GM23248 (cell line): ENCODE measurements at regions not wholly inside any gene's neighbourhood (a gene's known extent, or its start where the extent isn't known, plus 50 kb on each side); places are given as distances from the start of the nearest gene placed in this dataset.

Experiments used
- DNase-seq: peaks from one replicate; pipeline ENCODE4 v3.0.0-alpha.2; 2015
- H2AFZ ChIP-seq: fragments of 200-600 bp; sonication (generic); 2 replicates; pipeline ENCODE4 v1.6.1; 2016; ENCODE audit warnings: antibody characterized with exemption
- H3F3A ChIP-seq: fragments of 200-600 bp; sonication (generic); 2 replicates; pipeline ENCODE4 v1.6.1; 2016; ENCODE audit warnings: mild to moderate bottlenecking, antibody characterized with exemption, mixed run types; ENCODE audit not compliant: insufficient read depth
- H3K27ac ChIP-seq: fragments of 200-600 bp; sonication (generic); 2 replicates; pipeline ENCODE4 v1.5.1; 2016; ENCODE audit warnings: mild to moderate bottlenecking
- H3K27me3 ChIP-seq: fragments of 200-600 bp; sonication (generic); replicated peaks from 2 replicates; pipeline ENCODE4 v1.6.1; 2016; ENCODE audit warnings: mild to moderate bottlenecking; ENCODE audit not compliant: insufficient read depth
- H3K36me3 ChIP-seq: fragments of 200-600 bp; sonication (generic); 2 replicates; pipeline ENCODE4 v1.6.1; 2016; ENCODE audit warnings: low read depth, mild to moderate bottlenecking
- H3K4me1 ChIP-seq: fragments of 200-600 bp; sonication (generic); 2 replicates; pipeline ENCODE4 v1.6.1; 2016; ENCODE audit warnings: mild to moderate bottlenecking; ENCODE audit not compliant: insufficient read depth
- H3K4me2 ChIP-seq: fragments of 200-600 bp; sonication (generic); one replicate; pipeline ENCODE4 v1.6.1; 2016; ENCODE audit warnings: mild to moderate bottlenecking; ENCODE audit not compliant: unreplicated experiment
- H3K4me3 ChIP-seq: fragments of 200-600 bp; sonication (generic); 2 replicates; pipeline ENCODE4 v1.5.1; 2016; ENCODE audit warnings: mild to moderate bottlenecking
- H3K79me2 ChIP-seq: fragments of 200-600 bp; sonication (generic); 2 replicates; pipeline ENCODE4 v1.6.1; 2016; ENCODE audit warnings: mild to moderate bottlenecking; ENCODE audit not compliant: insufficient read depth
- H3K9ac ChIP-seq: fragments of 200-600 bp; sonication (generic); 2 replicates; pipeline ENCODE4 v1.6.1; 2016; ENCODE audit warnings: mild to moderate bottlenecking
- H3K9me2 ChIP-seq: fragments of 200-600 bp; sonication (generic); 2 replicates; pipeline ENCODE4 v1.6.1; 2016; ENCODE audit warnings: mixed run types, mild to moderate bottlenecking, moderate library complexity; ENCODE audit not compliant: insufficient read depth
- H3K9me3 ChIP-seq: fragments of 200-600 bp; sonication (generic); one replicate; pipeline ENCODE4 v1.6.1; 2017; ENCODE audit warnings: low read depth
- H4K20me1 ChIP-seq: fragments of 200-600 bp; sonication (generic); 2 replicates; pipeline ENCODE4 v1.6.0; 2016; ENCODE audit not compliant: insufficient read depth
- EZH2 ChIP-seq: fragments of 200-600 bp; sonication (generic); IDR thresholded peaks from 2 replicates; pipeline ENCODE4 v1.6.1; 2018; ENCODE audit warnings: antibody characterized with exemption, mild to moderate bottlenecking; ENCODE audit not compliant: insufficient read depth, poor library complexity, severe bottlenecking
- EZH2phosphoT487 ChIP-seq: fragments of 200-600 bp; sonication (generic); IDR thresholded peaks from 2 replicates; pipeline ENCODE4 v1.6.1; 2018; ENCODE audit warnings: antibody characterized with exemption, moderate library complexity, mild to moderate bottlenecking, low read depth; ENCODE audit not compliant: insufficient read depth
- WGBS, 2 experiments: methylation state at CpG; one replicate each; pipeline ENCODE4 v1.1.6; 2015 to 2017; ENCODE audit warnings: low lambda C conversion rate in 2 of 2, low coverage in 1 of 2; ENCODE audit errors: missing lambda C conversion rate in 2 of 2; 5-methylcytosine and 5-hydroxymethylcytosine counted together
- in situ Hi-C: fragments of 300-500 bp; cut with MboI; formaldehyde crosslinking; loops from 2 replicates; pipeline ENCODE4 v1.15.0; 2020

DNA sequence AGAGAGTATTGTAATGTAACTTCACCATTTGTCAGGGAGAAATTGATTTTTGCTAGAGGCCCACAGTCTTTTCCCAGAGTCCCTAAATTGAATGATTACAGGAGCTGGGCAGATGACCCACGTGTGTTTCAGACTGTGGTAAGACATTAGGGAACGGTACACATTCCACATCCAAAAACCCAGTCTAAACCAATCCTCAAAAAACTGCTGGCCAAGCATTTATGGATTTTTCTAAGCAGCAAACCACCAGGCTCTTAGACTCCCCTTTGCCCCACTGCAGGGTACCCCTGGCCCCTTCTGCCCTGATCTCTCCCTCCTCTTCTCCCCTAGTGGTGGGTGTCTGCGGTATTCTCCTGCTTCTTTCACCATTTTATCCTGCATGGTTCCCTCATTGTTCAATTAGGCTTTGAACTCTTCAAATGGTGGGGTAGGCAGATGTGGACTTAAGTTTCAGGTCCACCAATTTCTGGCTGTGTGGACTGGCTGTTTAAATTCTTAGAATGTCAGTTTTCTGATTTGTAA is 135.5 kb upstream of the SORCS3 start:
- in situ Hi-C loops = no loop called here
- H3K4me3 ChIP-seq = no peak overlapping the region
- H3K27ac ChIP-seq = no peak overlapping the region
- TF ChIP-seq EZH2phosphoT487 = no peak
- H3K9ac ChIP-seq = no peak overlapping the region
- H3K79me2 ChIP-seq = no peaks in the 10 kb centered on the region
- no peaks in the 10 kb centered on the region for H3K9me3 ChIP-seq
- no peaks in the 10 kb centered on the region for H3K36me3 ChIP-seq
- H3K4me2 ChIP-seq = no peak overlapping the region
- DNase-seq = no peak
- H3K9me2 ChIP-seq = no peaks in the 10 kb centered on the region
- 13 to 30% methylated on average over 3 of the region's 3 CpGs for WGBS, 2 experiments
- H4K20me1 ChIP-seq = no peaks in the 10 kb centered on the region
- no peak overlapping the region for H2AFZ ChIP-seq
- H3F3A ChIP-seq = no peaks in the 10 kb centered on the region
- H3K27me3 ChIP-seq = no peaks in the 10 kb centered on the region; the same call in 1 of the 2 replicates
- no peaks in the 10 kb centered on the region for H3K4me1 ChIP-seq

DNA sequence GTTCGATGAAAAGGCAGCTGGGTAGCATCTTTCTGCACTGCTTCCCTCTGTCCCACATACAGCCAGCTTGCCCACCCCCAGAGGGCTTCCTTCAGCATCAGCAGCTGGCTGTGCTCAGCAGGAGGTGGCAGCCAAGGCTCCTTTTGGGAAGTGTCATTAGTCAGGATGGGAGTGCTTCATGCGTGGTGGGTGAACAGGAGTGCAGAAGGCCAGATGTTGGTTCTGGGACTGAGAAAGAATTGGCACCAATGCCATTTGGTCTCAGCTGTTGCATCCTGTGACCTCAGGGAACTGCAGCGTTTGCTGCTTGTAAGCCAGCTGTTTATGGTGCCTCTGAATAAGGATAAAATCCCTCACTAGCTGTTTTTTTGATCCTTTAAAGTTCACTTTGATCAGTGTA is 131.1 kb upstream of the SORCS3 start:
- no peak overlapping the region for H3K9ac ChIP-seq
- TF ChIP-seq EZH2phosphoT487 = no peak
- no peak for TF ChIP-seq EZH2
- no peaks in the 10 kb centered on the region for H3K4me1 ChIP-seq
- no peak overlapping the region for H3K4me3 ChIP-seq
- H2AFZ ChIP-seq = no peak overlapping the region
- H3F3A ChIP-seq = no peaks in the 10 kb centered on the region
- no peak overlapping the region for H3K4me2 ChIP-seq
- peaks cover 5% of the 10 kb centered on the region for H3K27me3 ChIP-seq
- no peak for DNase-seq
- WGBS, 2 experiments = 9 to 14% methylated on average over 3 of the region's 3 CpGs
- H3K79me2 ChIP-seq = no peaks in the 10 kb centered on the region
- in situ Hi-C loops = no loop called here
- H4K20me1 ChIP-seq = no peaks in the 10 kb centered on the region
- H3K9me3 ChIP-seq = no peaks in the 10 kb centered on the region
- no peak overlapping the region for H3K27ac ChIP-seq
- H3K9me2 ChIP-seq = no peaks in the 10 kb centered on the region
- no peaks in the 10 kb centered on the region for H3K36me3 ChIP-seq

GRCh38 chr10:104510644-104511043 is 130.4 kb upstream of the SORCS3 start:
- no peak overlapping the region for H3K9ac ChIP-seq
- WGBS, 2 experiments = 58 to 75% methylated on average over 2 of the region's 2 CpGs
- H3K27me3 ChIP-seq = peaks cover 5% of the 10 kb centered on the region
- no peaks in the 10 kb centered on the region for H3F3A ChIP-seq
- H3K4me2 ChIP-seq = no peak overlapping the region
- no peaks in the 10 kb centered on the region for H3K4me1 ChIP-seq
- no peaks in the 10 kb centered on the region for H3K9me3 ChIP-seq
- H3K36me3 ChIP-seq = no peaks in the 10 kb centered on the region
- DNase-seq = no peak
- in situ Hi-C loops = no loop called here
- no peak overlapping the region for H3K4me3 ChIP-seq
- H3K27ac ChIP-seq = no peak overlapping the region
- H3K9me2 ChIP-seq = no peaks in the 10 kb centered on the region
- TF ChIP-seq EZH2phosphoT487 (no peak), EZH2 (no peak)
- H2AFZ ChIP-seq = no peak overlapping the region
- H3K79me2 ChIP-seq = no peaks in the 10 kb centered on the region
- no peaks in the 10 kb centered on the region for H4K20me1 ChIP-seq

DNA sequence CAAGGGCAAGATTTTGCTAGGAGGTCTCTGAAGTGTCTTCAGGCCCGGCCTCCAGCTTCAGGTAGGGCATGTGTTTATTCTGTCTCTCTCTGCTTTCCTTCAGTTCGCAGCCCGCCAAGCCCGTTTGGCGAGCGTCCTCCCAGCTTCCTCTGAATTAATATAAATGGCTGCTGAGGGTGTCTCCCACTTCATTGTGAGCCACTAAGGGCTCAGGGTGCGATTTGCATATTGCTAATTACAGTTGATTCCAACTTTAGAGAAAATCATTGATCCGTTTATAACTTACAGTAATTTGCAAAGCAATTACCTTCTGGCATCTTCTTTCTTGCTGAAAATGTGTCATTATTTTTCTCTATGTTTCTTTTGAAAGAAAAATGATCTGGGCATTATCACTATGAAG is 128.3 kb upstream of the SORCS3 start:
- no peaks in the 10 kb centered on the region for H4K20me1 ChIP-seq
- peaks cover 5% of the 10 kb centered on the region for H3K27me3 ChIP-seq
- no peak overlapping the region for H3K9ac ChIP-seq
- no peaks in the 10 kb centered on the region for H3F3A ChIP-seq
- no peak for DNase-seq
- H3K27ac ChIP-seq = no peak overlapping the region
- no peak for TF ChIP-seq EZH2phosphoT487
- no peak for TF ChIP-seq EZH2
- no peaks in the 10 kb centered on the region for H3K4me1 ChIP-seq
- H3K79me2 ChIP-seq = no peaks in the 10 kb centered on the region
- H3K4me3 ChIP-seq = no peak overlapping the region
- H2AFZ ChIP-seq = no peak overlapping the region
- no peak overlapping the region for H3K4me2 ChIP-seq
- WGBS, 2 experiments = 41% methylated on average over 8 of the region's 8 CpGs
- H3K36me3 ChIP-seq = no peaks in the 10 kb centered on the region
- in situ Hi-C loops = no loop called here
- no peaks in the 10 kb centered on the region for H3K9me2 ChIP-seq
- H3K9me3 ChIP-seq = no peaks in the 10 kb centered on the region

DNA sequence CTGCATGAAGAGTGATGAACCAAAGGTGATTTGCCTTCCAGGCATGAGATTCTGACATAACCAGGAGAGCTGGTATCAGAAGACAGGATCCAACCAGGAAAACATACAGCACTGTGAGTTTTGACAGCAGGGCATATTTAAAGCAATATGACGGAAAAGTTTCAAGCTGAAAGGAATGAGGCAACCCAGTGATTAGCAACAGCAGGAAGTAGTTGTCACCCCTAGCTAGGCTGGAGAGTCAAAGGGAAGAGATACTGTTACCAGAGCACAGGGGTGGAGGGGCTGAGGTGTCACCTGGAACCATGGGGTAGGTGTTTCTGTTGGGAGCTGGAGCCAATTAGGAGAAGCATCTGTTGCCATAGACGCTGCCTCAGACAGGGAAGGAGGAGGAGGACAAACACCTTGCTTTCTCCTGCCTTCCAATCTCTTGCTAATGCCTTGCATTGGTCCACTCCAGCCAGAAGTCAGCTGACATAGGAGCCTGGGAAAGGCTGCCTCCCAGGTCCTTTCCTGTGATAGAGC is 125.4 kb upstream of the SORCS3 start:
- TF ChIP-seq EZH2phosphoT487 (no peak), EZH2 (no peak)
- in situ Hi-C loops = no loop called here

More for the DNA sequence above, 125.4 kb upstream of the SORCS3 start:
- no peaks in the 10 kb centered on the region for H4K20me1 ChIP-seq
- no peak overlapping the region for H3K27ac ChIP-seq
- DNase-seq = no peak
- H3K4me2 ChIP-seq = no peak overlapping the region
- no peak overlapping the region for H2AFZ ChIP-seq
- 21 to 23% methylated on average over 2 of the region's 2 CpGs for WGBS, 2 experiments
- no peak overlapping the region for H3K9ac ChIP-seq
- no peaks in the 10 kb centered on the region for H3K9me2 ChIP-seq
- no peaks in the 10 kb centered on the region for H3K4me1 ChIP-seq
- H3K9me3 ChIP-seq = no peaks in the 10 kb centered on the region
- peaks cover 5% of the 10 kb centered on the region for H3K27me3 ChIP-seq
- no peaks in the 10 kb centered on the region for H3K36me3 ChIP-seq
- H3K4me3 ChIP-seq = no peak overlapping the region
- no peaks in the 10 kb centered on the region for H3K79me2 ChIP-seq
- H3F3A ChIP-seq = no peaks in the 10 kb centered on the region
